Lower leg skin (tissue), 3 donors: ENCODE measurements at regions not wholly inside any gene's neighbourhood (a gene's known extent, or its start where the extent isn't known, plus 50 kb on each side); places are given as distances from the start of the nearest gene placed in this dataset.

ENCODE experiments used
- POLR2A ChIP-seq, 2 donors: fragments of 450-650 bp; IDR thresholded peaks; one replicate each; pipeline ENCODE4 v1.6.1; 2016 to 2017; ENCODE audit warnings: antibody characterized with exemption in 2 of 2, mild to moderate bottlenecking in 1 of 2, moderate library complexity in 1 of 2
- TF ChIP-seq, protein P1 (sequence below), 3 donors: fragments of 450-650 bp; IDR thresholded peaks; one replicate each; pipeline ENCODE4 v1.5.1; 2016; ENCODE audit warnings: antibody characterized with exemption in 3 of 3, mild to moderate bottlenecking in 3 of 3, moderate library complexity in 2 of 3

DNA sequence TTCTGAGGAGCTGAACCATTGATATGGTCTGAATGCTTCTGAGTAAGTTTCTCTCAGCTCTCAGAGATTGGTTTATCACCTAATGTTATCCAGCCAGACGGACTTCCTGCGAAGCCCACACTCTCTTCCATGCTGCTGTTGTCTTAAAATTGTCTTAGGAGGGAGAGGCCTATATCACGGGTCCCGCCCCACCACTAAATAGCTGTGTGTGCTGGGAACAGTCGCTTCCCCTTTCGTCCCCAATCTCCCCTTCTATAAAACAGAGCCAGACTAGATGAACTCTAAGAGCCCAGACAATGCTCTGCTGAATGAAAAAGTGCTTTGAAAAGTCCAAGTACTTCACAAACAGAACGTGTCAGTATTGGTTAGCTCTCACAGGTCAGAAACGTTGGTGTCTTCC, 81.4 kb upstream of the AKIP1 start:
- no peak for TF ChIP-seq POLR2A (IDR thresholded peaks at IDR 0.05)
- TF ChIP-seq, protein P1, sequence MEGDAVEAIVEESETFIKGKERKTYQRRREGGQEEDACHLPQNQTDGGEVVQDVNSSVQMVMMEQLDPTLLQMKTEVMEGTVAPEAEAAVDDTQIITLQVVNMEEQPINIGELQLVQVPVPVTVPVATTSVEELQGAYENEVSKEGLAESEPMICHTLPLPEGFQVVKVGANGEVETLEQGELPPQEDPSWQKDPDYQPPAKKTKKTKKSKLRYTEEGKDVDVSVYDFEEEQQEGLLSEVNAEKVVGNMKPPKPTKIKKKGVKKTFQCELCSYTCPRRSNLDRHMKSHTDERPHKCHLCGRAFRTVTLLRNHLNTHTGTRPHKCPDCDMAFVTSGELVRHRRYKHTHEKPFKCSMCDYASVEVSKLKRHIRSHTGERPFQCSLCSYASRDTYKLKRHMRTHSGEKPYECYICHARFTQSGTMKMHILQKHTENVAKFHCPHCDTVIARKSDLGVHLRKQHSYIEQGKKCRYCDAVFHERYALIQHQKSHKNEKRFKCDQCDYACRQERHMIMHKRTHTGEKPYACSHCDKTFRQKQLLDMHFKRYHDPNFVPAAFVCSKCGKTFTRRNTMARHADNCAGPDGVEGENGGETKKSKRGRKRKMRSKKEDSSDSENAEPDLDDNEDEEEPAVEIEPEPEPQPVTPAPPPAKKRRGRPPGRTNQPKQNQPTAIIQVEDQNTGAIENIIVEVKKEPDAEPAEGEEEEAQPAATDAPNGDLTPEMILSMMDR (IDR thresholded peaks at IDR 0.05), result no peak
